HL-60 (cell line): ENCODE measurements at regions not wholly inside any gene's neighbourhood (a gene's known extent, or its start where the extent isn't known, plus 50 kb on each side); places are given as distances from the start of the nearest gene placed in this dataset.

Experiments used
- DNase-seq, 2 experiments: peaks; one replicate each; pipeline ENCODE4 v3.0.0-alpha.2; 2010 to 2020; ENCODE audit warnings: low read depth in 1 of 2, low spot score in 1 of 2
- H3K27ac ChIP-seq: fragments of 250-450 bp; sonication (Bioruptor Pico); replicated peaks from 2 replicates; pipeline ENCODE4 v1.5.1; 2020; ENCODE audit warnings: mild to moderate bottlenecking, moderate library complexity
- H3K27me3 ChIP-seq: fragments of 250-450 bp; sonication (Bioruptor Pico); 2 replicates; pipeline ENCODE4 v1.5.1; 2021; ENCODE audit warnings: mild to moderate bottlenecking, moderate library complexity; ENCODE audit not compliant: insufficient read depth, poor library complexity, severe bottlenecking
- H3K4me3 ChIP-seq: replicated peaks from 2 replicates; pipeline ENCODE4 v1.5.1; 2011; ENCODE audit warnings: mild to moderate bottlenecking, control low read depth, low read length; ENCODE audit not compliant: insufficient read depth
- CTCF ChIP-seq: IDR thresholded peaks from one replicate; pipeline ENCODE4 v1.5.1; 2011; ENCODE audit warnings: low read length, control low read depth, inconsistent platforms; ENCODE audit not compliant: insufficient read depth
- GABPA ChIP-seq: IDR thresholded peaks from 2 replicates; pipeline ENCODE4 v1.6.1; 2012; ENCODE audit warnings: low read depth
- POLR2AphosphoS5 ChIP-seq: IDR thresholded peaks from 2 replicates; pipeline ENCODE4 v1.6.1; 2012; ENCODE audit warnings: low read depth
- SPI1 ChIP-seq: IDR thresholded peaks from 2 replicates; pipeline ENCODE4 v1.6.1; 2012; ENCODE audit warnings: low read depth, mild to moderate bottlenecking, borderline replicate concordance
- TF ChIP-seq, protein P1 (sequence below): IDR thresholded peaks from 2 replicates; pipeline ENCODE4 v1.6.1; 2012; ENCODE audit warnings: low read depth; ENCODE audit not compliant: insufficient replicate concordance

DNA sequence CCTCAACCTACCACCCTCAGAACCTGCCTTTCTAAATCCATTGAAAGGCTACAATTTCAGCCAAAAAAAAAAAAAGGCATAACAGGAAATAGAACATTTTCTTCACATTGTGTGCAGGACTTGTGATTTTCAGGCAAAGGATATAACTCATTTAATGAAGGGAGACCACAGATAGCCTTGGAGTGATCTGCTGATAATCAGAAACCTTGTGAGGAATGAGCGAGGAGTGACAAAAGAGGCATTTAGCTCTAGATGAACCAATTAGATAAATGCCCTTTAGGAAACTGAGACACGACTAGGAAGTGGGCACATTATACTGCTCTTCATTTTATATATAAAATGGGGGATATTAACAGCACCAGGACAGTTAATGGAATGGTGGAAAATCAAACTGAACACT is 216.5 kb upstream of the GRIA4 start:
- no peaks in the 10 kb centered on the region for H3K27me3 ChIP-seq
- TF ChIP-seq CTCF, result no peak
- TF ChIP-seq SPI1, result no peak
- no peak for TF ChIP-seq GABPA
- TF ChIP-seq POLR2AphosphoS5, result no peak
- no peak overlapping the region for H3K27ac ChIP-seq
- no peak for DNase-seq
- no peak overlapping the region for H3K4me3 ChIP-seq

GRCh38 chr11:105392556-105392955 is 217.3 kb upstream of the GRIA4 start:
- Histone ChIP-seq H3K27me3 (no peaks in the 10 kb centered on the region), H3K4me3 (no peak overlapping the region), H3K27ac (no peak overlapping the region)
- DNase-seq, result peak in 1 of 2 experiments; percentile 40
- no peak for TF ChIP-seq GABPA
- TF ChIP-seq, protein P1, sequence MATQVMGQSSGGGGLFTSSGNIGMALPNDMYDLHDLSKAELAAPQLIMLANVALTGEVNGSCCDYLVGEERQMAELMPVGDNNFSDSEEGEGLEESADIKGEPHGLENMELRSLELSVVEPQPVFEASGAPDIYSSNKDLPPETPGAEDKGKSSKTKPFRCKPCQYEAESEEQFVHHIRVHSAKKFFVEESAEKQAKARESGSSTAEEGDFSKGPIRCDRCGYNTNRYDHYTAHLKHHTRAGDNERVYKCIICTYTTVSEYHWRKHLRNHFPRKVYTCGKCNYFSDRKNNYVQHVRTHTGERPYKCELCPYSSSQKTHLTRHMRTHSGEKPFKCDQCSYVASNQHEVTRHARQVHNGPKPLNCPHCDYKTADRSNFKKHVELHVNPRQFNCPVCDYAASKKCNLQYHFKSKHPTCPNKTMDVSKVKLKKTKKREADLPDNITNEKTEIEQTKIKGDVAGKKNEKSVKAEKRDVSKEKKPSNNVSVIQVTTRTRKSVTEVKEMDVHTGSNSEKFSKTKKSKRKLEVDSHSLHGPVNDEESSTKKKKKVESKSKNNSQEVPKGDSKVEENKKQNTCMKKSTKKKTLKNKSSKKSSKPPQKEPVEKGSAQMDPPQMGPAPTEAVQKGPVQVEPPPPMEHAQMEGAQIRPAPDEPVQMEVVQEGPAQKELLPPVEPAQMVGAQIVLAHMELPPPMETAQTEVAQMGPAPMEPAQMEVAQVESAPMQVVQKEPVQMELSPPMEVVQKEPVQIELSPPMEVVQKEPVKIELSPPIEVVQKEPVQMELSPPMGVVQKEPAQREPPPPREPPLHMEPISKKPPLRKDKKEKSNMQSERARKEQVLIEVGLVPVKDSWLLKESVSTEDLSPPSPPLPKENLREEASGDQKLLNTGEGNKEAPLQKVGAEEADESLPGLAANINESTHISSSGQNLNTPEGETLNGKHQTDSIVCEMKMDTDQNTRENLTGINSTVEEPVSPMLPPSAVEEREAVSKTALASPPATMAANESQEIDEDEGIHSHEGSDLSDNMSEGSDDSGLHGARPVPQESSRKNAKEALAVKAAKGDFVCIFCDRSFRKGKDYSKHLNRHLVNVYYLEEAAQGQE, result no peak
- no peak for TF ChIP-seq SPI1

- Histone ChIP-seq H3K4me3 (no peak overlapping the region), H3K27ac (no peak overlapping the region), H3K27me3 (no peaks in the 10 kb centered on the region)
- no peak for TF ChIP-seq POLR2AphosphoS5
- TF ChIP-seq CTCF, result no peak
- DNase-seq, result no peak
Observed at GRCh38 chr11:105389952-105390351, 219.9 kb upstream of the GRIA4 start.

- DNase-seq, result no peak
- Histone ChIP-seq H3K27me3 (no peaks in the 10 kb centered on the region), H3K4me3 (no peak overlapping the region), H3K27ac (no peak overlapping the region)
- no peak for TF ChIP-seq POLR2AphosphoS5
- no peak for TF ChIP-seq CTCF
- TF ChIP-seq, protein P1, result no peak
- no peak for TF ChIP-seq SPI1
- no peak for TF ChIP-seq GABPA
Observed at GRCh38 chr11:105388006-105388405, 221.9 kb upstream of the GRIA4 start.
